ENCODE measurements at regions not wholly inside any gene's neighbourhood (a gene's known extent, or its start where the extent isn't known, plus 50 kb on each side); places are given as distances from the start of the nearest gene placed in this dataset.

DNA sequence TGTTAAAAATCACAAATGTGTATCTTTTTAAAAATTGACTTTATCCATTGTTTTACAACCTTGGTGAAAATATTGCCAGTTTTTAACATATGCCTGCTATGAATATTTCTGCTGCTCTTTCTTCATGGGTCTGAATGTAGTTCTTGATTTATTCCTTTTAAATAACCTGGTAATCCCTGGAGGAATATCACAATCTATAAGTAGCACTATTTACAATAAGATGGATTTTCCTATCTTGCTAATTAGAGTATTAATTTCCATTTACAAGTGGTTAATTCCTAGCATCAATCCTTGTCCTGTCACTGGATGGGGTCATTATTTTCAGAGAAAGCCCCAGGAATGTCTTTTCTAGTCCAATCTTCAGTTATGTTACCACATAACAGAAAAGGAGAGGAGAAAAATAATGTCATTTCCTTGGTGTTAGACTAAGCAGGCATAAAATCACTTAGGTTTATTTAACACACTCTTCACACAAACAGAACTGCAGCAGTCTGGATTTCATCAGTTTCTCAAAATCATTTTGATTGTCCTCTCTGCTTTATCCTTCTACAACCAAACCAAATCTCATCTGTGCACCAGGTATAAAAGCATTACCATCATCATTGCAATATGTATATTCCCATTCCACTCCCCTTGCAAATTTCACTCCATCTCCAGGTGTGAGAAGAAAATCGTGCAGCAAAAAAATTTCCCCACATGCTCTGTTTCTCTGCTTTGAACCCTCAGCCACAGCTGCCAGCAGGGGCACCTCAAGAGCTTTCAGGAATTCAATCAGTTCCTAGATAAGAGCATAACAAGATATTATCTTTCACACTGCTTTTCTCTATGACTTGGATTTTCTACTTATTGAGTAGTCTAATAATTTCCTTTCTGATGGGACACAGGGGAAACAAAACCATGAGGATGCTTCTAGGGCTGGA lies 204.1 kb downstream of the SEC61B start:
- TF ChIP-seq, protein P1, sequence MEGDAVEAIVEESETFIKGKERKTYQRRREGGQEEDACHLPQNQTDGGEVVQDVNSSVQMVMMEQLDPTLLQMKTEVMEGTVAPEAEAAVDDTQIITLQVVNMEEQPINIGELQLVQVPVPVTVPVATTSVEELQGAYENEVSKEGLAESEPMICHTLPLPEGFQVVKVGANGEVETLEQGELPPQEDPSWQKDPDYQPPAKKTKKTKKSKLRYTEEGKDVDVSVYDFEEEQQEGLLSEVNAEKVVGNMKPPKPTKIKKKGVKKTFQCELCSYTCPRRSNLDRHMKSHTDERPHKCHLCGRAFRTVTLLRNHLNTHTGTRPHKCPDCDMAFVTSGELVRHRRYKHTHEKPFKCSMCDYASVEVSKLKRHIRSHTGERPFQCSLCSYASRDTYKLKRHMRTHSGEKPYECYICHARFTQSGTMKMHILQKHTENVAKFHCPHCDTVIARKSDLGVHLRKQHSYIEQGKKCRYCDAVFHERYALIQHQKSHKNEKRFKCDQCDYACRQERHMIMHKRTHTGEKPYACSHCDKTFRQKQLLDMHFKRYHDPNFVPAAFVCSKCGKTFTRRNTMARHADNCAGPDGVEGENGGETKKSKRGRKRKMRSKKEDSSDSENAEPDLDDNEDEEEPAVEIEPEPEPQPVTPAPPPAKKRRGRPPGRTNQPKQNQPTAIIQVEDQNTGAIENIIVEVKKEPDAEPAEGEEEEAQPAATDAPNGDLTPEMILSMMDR (conservative IDR thresholded peaks at IDR 0.05 in 1 of 2, IDR thresholded peaks at IDR 0.05 in 1 of 2; ENCODE audit: extremely low read depth in 1 of 2, insufficient read depth in 1 of 2, low read depth in 1 of 2, low read length in 2 of 2) = no peak
- TF ChIP-seq EZH2 (IDR thresholded peaks at IDR 0.05; ENCODE audit: borderline replicate concordance, low read length) = no peak
